Mucosa of rectum (tissue), 2 donors: ENCODE measurements at regions not wholly inside any gene's neighbourhood (a gene's known extent, or its start where the extent isn't known, plus 50 kb on each side); places are given as distances from the start of the nearest gene placed in this dataset.

Source experiments
- H3K27ac ChIP-seq, 2 donors: one replicate each; pipeline ENCODE4 v1.7.0; 2013; ENCODE audit warnings: inconsistent platforms in 2 of 2, low read depth in 2 of 2, low read length in 2 of 2
- H3K27me3 ChIP-seq, 2 donors: one replicate each; pipeline ENCODE4 v1.7.0; 2013; ENCODE audit warnings: low read length in 2 of 2; ENCODE audit not compliant: control insufficient read depth in 2 of 2, insufficient read depth in 2 of 2
- H3K36me3 ChIP-seq, 2 donors: one replicate each; pipeline ENCODE4 v1.7.0; 2013; ENCODE audit warnings: low read length in 2 of 2; ENCODE audit not compliant: control insufficient read depth in 2 of 2, insufficient read depth in 2 of 2
- H3K4me1 ChIP-seq, 2 donors: one replicate each; pipeline ENCODE4 v1.7.0; 2013; ENCODE audit warnings: low read length in 2 of 2, mild to moderate bottlenecking in 1 of 2; ENCODE audit not compliant: control insufficient read depth in 2 of 2, insufficient read depth in 2 of 2
- H3K4me3 ChIP-seq, 2 donors: one replicate each; pipeline ENCODE4 v1.7.0; 2013; ENCODE audit warnings: low read length in 2 of 2
- H3K9ac ChIP-seq, 2 donors: one replicate each; pipeline ENCODE4 v1.7.0; 2013; ENCODE audit warnings: low read length in 2 of 2, low read depth in 1 of 2, mild to moderate bottlenecking in 1 of 2
- H3K9me3 ChIP-seq, 2 donors: one replicate each; pipeline ENCODE4 v1.7.0; 2013; ENCODE audit warnings: low read length in 2 of 2; ENCODE audit not compliant: control insufficient read depth in 2 of 2
- donor health status: healthy.
- donor health status: Normal muscosa, but diverticular disease.

- Histone ChIP-seq H3K4me3 (no peak overlapping the region), H3K27me3 (no peaks in the 10 kb centered on the region)
Measured at GRCh38 chr2:34652636-34653035, 1053.5 kb upstream of the FAM98A start.

GRCh38 chr2:34646901-34647300 lies 1047.8 kb upstream of the FAM98A start:
- no peak overlapping the region for H3K4me3 ChIP-seq
- H3K27ac ChIP-seq = no peak overlapping the region
- H3K27me3 ChIP-seq = no peaks in the 10 kb centered on the region
- H3K9me3 ChIP-seq = no peaks in the 10 kb centered on the region
- no peaks in the 10 kb centered on the region for H3K4me1 ChIP-seq
- H3K36me3 ChIP-seq = no peaks in the 10 kb centered on the region
- H3K9ac ChIP-seq = no peak overlapping the region

More at GRCh38 chr2:34652636-34653035, 1053.5 kb upstream of the FAM98A start:
- Histone ChIP-seq H3K27ac (no peak overlapping the region), H3K36me3 (no peaks in the 10 kb centered on the region), H3K9ac (no peak overlapping the region), H3K4me1 (no peaks in the 10 kb centered on the region), H3K9me3 (peaks cover 0 to 2% of the 10 kb centered on the region in 2 donors)

GRCh38 chr2:34632327-34632726 lies 1033.2 kb upstream of the FAM98A start:
- Histone ChIP-seq H3K4me3 (no peak overlapping the region), H3K36me3 (no peaks in the 10 kb centered on the region), H3K27ac (no peak overlapping the region), H3K27me3 (no peaks in the 10 kb centered on the region), H3K9me3 (no peaks in the 10 kb centered on the region), H3K9ac (no peak overlapping the region), H3K4me1 (no peaks in the 10 kb centered on the region)

GRCh38 chr2:34627003-34627402 lies 1027.9 kb upstream of the FAM98A start:
- no peak overlapping the region for H3K9ac ChIP-seq
- no peak overlapping the region for H3K27ac ChIP-seq
- H3K36me3 ChIP-seq = no peaks in the 10 kb centered on the region
- H3K4me3 ChIP-seq = no peak overlapping the region
- H3K27me3 ChIP-seq = no peaks in the 10 kb centered on the region
- no peaks in the 10 kb centered on the region for H3K4me1 ChIP-seq
- no peaks in the 10 kb centered on the region for H3K9me3 ChIP-seq

- H3K9me3 ChIP-seq = no peaks in the 10 kb centered on the region
- H3K36me3 ChIP-seq = no peaks in the 10 kb centered on the region
- H3K4me3 ChIP-seq = no peak overlapping the region
- H3K9ac ChIP-seq = no peak overlapping the region
- no peak overlapping the region for H3K27ac ChIP-seq
- no peaks in the 10 kb centered on the region for H3K4me1 ChIP-seq
- no peaks in the 10 kb centered on the region for H3K27me3 ChIP-seq
Measured at GRCh38 chr2:34604164-34604563, 1005.1 kb upstream of the FAM98A start.

- Histone ChIP-seq H3K27me3 (no peaks in the 10 kb centered on the region), H3K27ac (no peak overlapping the region), H3K9ac (no peak overlapping the region), H3K9me3 (no peaks in the 10 kb centered on the region), H3K4me1 (no peaks in the 10 kb centered on the region), H3K4me3 (no peak overlapping the region), H3K36me3 (no peaks in the 10 kb centered on the region)
Measured at GRCh38 chr2:34602262-34602661, 1003.2 kb upstream of the FAM98A start.

- H3K9ac ChIP-seq = no peak overlapping the region
- H3K4me1 ChIP-seq = no peaks in the 10 kb centered on the region
- H3K27ac ChIP-seq = no peak overlapping the region
- H3K4me3 ChIP-seq = no peak overlapping the region
- no peaks in the 10 kb centered on the region for H3K9me3 ChIP-seq
- no peaks in the 10 kb centered on the region for H3K36me3 ChIP-seq
- no peaks in the 10 kb centered on the region for H3K27me3 ChIP-seq
Measured at GRCh38 chr2:34601561-34601960, 1002.5 kb upstream of the FAM98A start.

- H3K9me3 ChIP-seq = no peaks in the 10 kb centered on the region
- no peaks in the 10 kb centered on the region for H3K4me1 ChIP-seq
- H3K9ac ChIP-seq = no peak overlapping the region
- H3K4me3 ChIP-seq = no peak overlapping the region
- H3K36me3 ChIP-seq = no peaks in the 10 kb centered on the region
- no peaks in the 10 kb centered on the region for H3K27me3 ChIP-seq
- no peak overlapping the region for H3K27ac ChIP-seq
Measured at GRCh38 chr2:34578641-34579040, 979.5 kb upstream of the FAM98A start.

- Histone ChIP-seq H3K9me3 (no peaks in the 10 kb centered on the region), H3K4me3 (no peak overlapping the region), H3K9ac (no peak overlapping the region), H3K36me3 (no peaks in the 10 kb centered on the region), H3K4me1 (no peaks in the 10 kb centered on the region), H3K27ac (no peak overlapping the region), H3K27me3 (no peaks in the 10 kb centered on the region)
Measured at GRCh38 chr2:34570266-34570872, 971.3 kb upstream of the FAM98A start.

GRCh38 chr2:34567128-34567527 lies 968.0 kb upstream of the FAM98A start:
- H3K36me3 ChIP-seq = no peaks in the 10 kb centered on the region
- H3K4me3 ChIP-seq = no peak overlapping the region

GRCh38 chr2:34552337-34552736 lies 953.2 kb upstream of the FAM98A start:
- H3K9me3 ChIP-seq = no peaks in the 10 kb centered on the region
- no peak overlapping the region for H3K9ac ChIP-seq
- H3K27me3 ChIP-seq = no peaks in the 10 kb centered on the region
- H3K36me3 ChIP-seq = no peaks in the 10 kb centered on the region
- no peaks in the 10 kb centered on the region for H3K4me1 ChIP-seq
- H3K27ac ChIP-seq = no peak overlapping the region
- no peak overlapping the region for H3K4me3 ChIP-seq

More at GRCh38 chr2:34567128-34567527, 968.0 kb upstream of the FAM98A start:
- no peak overlapping the region for H3K27ac ChIP-seq
- H3K27me3 ChIP-seq = no peaks in the 10 kb centered on the region
- no peaks in the 10 kb centered on the region for H3K4me1 ChIP-seq
- no peaks in the 10 kb centered on the region for H3K9me3 ChIP-seq
- no peak overlapping the region for H3K9ac ChIP-seq
